DND-41 (cell line): ENCODE measurements at regions not wholly inside any gene's neighbourhood (a gene's known extent, or its start where the extent isn't known, plus 50 kb on each side); places are given as distances from the start of the nearest gene placed in this dataset.

Experiments used
- EZH2 ChIP-seq: IDR thresholded peaks from 3 replicates; pipeline ENCODE4 v1.6.1; 2012; ENCODE audit warnings: borderline replicate concordance, low read depth, mild to moderate bottlenecking, moderate library complexity, low read length, inconsistent platforms; ENCODE audit not compliant: severe bottlenecking
- TF ChIP-seq, protein P1 (sequence below): IDR thresholded peaks from 2 replicates; pipeline ENCODE4 v1.5.1; 2012; ENCODE audit warnings: borderline replicate concordance, low read length, moderate library complexity, mild to moderate bottlenecking; ENCODE audit not compliant: poor library complexity, severe bottlenecking; ENCODE audit errors: extremely low read depth

DNA sequence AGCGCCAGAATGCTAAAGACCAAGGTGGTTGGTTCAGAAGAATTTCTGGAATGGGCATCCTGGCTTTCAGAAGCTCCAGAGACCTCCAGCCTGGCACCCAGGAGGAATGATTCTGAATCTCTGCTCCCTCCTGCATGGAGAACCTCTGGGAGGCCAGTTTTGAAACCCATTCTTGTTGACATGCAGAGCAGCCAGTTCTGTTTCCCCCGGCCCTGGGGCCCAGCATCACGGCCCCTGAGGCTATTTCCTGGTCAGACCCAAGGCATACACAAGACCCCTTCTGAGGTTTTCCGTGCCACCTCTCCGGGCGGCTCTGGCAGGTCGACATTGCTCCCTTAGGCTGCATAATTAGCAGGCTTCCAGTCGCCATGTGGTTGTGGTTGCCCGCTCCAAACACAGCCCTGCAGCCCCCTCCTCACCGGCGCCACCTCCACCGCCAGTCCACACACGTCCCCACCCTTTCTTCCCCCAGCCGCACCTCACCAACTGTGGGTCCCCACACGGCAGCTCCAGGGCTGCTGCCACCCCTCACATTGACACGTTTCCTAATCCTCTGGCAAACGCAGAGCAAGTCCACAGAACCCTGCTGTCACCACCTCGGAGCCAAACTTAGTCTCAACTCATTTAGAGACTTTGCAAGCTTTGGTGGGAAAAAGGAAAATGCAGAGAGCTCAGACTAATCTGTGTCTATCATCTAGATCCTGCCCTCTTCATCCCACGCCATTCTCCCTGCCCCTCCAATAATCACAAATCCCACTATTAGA is 367.1 kb downstream of the SOX9 start:
- TF ChIP-seq, protein P1, sequence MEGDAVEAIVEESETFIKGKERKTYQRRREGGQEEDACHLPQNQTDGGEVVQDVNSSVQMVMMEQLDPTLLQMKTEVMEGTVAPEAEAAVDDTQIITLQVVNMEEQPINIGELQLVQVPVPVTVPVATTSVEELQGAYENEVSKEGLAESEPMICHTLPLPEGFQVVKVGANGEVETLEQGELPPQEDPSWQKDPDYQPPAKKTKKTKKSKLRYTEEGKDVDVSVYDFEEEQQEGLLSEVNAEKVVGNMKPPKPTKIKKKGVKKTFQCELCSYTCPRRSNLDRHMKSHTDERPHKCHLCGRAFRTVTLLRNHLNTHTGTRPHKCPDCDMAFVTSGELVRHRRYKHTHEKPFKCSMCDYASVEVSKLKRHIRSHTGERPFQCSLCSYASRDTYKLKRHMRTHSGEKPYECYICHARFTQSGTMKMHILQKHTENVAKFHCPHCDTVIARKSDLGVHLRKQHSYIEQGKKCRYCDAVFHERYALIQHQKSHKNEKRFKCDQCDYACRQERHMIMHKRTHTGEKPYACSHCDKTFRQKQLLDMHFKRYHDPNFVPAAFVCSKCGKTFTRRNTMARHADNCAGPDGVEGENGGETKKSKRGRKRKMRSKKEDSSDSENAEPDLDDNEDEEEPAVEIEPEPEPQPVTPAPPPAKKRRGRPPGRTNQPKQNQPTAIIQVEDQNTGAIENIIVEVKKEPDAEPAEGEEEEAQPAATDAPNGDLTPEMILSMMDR, result no peak
- no peak for TF ChIP-seq EZH2
